Neuronal stem cell (in vitro differentiated cells): ENCODE measurements at regions not wholly inside any gene's neighbourhood (a gene's known extent, or its start where the extent isn't known, plus 50 kb on each side); places are given as distances from the start of the nearest gene placed in this dataset.

ENCODE experiments used
- DNase-seq: peaks from one replicate; pipeline ENCODE4 v3.0.0-alpha.2; 2013; ENCODE audit warnings: low spot score
- H2AFZ ChIP-seq: one replicate; pipeline ENCODE4 v1.6.1; 2013; ENCODE audit warnings: mild to moderate bottlenecking, low read length, inconsistent platforms
- H2AK5ac ChIP-seq: 2 replicates; pipeline ENCODE4 v1.6.1; 2013; ENCODE audit warnings: low read depth, mild to moderate bottlenecking, inconsistent platforms, low read length, moderate library complexity, mixed read lengths
- H2BK120ac ChIP-seq: 2 replicates; pipeline ENCODE4 v1.6.1; 2013; ENCODE audit warnings: low read depth, mild to moderate bottlenecking, inconsistent platforms, low read length, moderate library complexity, mixed read lengths
- H2BK12ac ChIP-seq: one replicate; pipeline ENCODE4 v1.6.1; 2013; ENCODE audit warnings: low read length, inconsistent platforms
- H2BK15ac ChIP-seq: 2 replicates; pipeline ENCODE4 v1.6.1; 2013; ENCODE audit warnings: mild to moderate bottlenecking, low read length, inconsistent platforms, mixed read lengths
- H2BK5ac ChIP-seq: one replicate; pipeline ENCODE4 v1.6.1; 2013; ENCODE audit warnings: inconsistent platforms, mild to moderate bottlenecking, low read length, moderate library complexity
- H3K14ac ChIP-seq: one replicate; pipeline ENCODE4 v1.6.1; 2013; ENCODE audit warnings: low read length, inconsistent platforms
- H3K18ac ChIP-seq: 2 replicates; pipeline ENCODE4 v1.6.1; 2013; ENCODE audit warnings: low read length, inconsistent platforms
- H3K23ac ChIP-seq: 2 replicates; pipeline ENCODE4 v1.6.1; 2013; ENCODE audit warnings: low read depth, mild to moderate bottlenecking, mixed read lengths, low read length, inconsistent platforms; ENCODE audit not compliant: poor library complexity
- H3K27ac ChIP-seq: replicated peaks from 3 replicates; pipeline ENCODE4 v1.5.1; 2013; ENCODE audit warnings: low read length, inconsistent platforms
- H3K27me3 ChIP-seq, 3 experiments: 2 replicates each; pipeline ENCODE4 v1.6.1; 2013; ENCODE audit warnings: low read length in 3 of 3, mild to moderate bottlenecking in 2 of 3, inconsistent platforms in 1 of 3, low read depth in 1 of 3, mixed read lengths in 1 of 3, moderate library complexity in 1 of 3; ENCODE audit not compliant: control insufficient read depth in 3 of 3, insufficient read depth in 3 of 3
- H3K36me3 ChIP-seq, 2 donors: replicated peaks in 1 of 2; 2 replicates each; pipeline ENCODE4 v1.6.1; 2013; ENCODE audit warnings: low read length in 2 of 2; ENCODE audit not compliant: control insufficient read depth in 2 of 2, insufficient read depth in 2 of 2
- H3K4ac ChIP-seq: 2 replicates; pipeline ENCODE4 v1.6.1; 2013; ENCODE audit warnings: inconsistent platforms, mild to moderate bottlenecking, low read length, moderate library complexity
- H3K4me1 ChIP-seq, 2 donors: 1 replicate in 1 of 2; 2 replicates in 1 of 2; pipeline ENCODE4 v1.6.1; 2013; ENCODE audit warnings: low read length in 2 of 2, low read depth in 1 of 2; ENCODE audit not compliant: control insufficient read depth in 2 of 2, insufficient read depth in 1 of 2
- H3K4me2 ChIP-seq: one replicate; pipeline ENCODE4 v1.6.1; 2013; ENCODE audit warnings: mild to moderate bottlenecking, low read length, inconsistent platforms; ENCODE audit not compliant: insufficient read depth, poor library complexity, severe bottlenecking
- H3K4me3 ChIP-seq, 2 donors: 2 replicates each; pipeline ENCODE4 v1.5.1; 2013; ENCODE audit warnings: low read length in 2 of 2, mild to moderate bottlenecking in 2 of 2, inconsistent platforms in 1 of 2, moderate library complexity in 1 of 2
- H3K79me1 ChIP-seq: one replicate; pipeline ENCODE4 v1.6.1; 2013; ENCODE audit warnings: low read depth, mild to moderate bottlenecking, inconsistent platforms, low read length, moderate library complexity
- H3K9ac ChIP-seq: one replicate; pipeline ENCODE4 v1.6.1; 2013; ENCODE audit warnings: mild to moderate bottlenecking, low read depth, low read length, inconsistent platforms; ENCODE audit not compliant: poor library complexity
- H3K9me3 ChIP-seq, 2 donors: replicated peaks in 1 of 2; 2 replicates each; pipeline versions ENCODE3 to v1.6.1; 2013; ENCODE audit warnings: low read length in 2 of 2, mild to moderate bottlenecking in 2 of 2, inconsistent platforms in 1 of 2, low read depth in 1 of 2, mixed read lengths in 1 of 2, moderate library complexity in 1 of 2; ENCODE audit not compliant: control insufficient read depth in 2 of 2, insufficient read depth in 1 of 2
- H4K8ac ChIP-seq: one replicate; pipeline ENCODE4 v1.6.1; 2013; ENCODE audit warnings: low read depth, mild to moderate bottlenecking, inconsistent platforms, low read length, moderate library complexity
- H4K91ac ChIP-seq: one replicate; pipeline ENCODE4 v1.6.1; 2013; ENCODE audit warnings: low read length, low read depth, mild to moderate bottlenecking, inconsistent platforms; ENCODE audit not compliant: poor library complexity
- WGBS, 2 donors: extraction: QIAGEN DNeasy Blood & Tissue Kit; methylation state at CpG; one replicate each; pipeline ENCODE4 v1.1.7; 2013; ENCODE audit warnings: missing lambda C conversion rate in 2 of 2, mixed read lengths in 1 of 2; ENCODE audit not compliant: insufficient read length in 2 of 2, insufficient replicate concordance in 1 of 2; ENCODE audit errors: extremely low coverage in 2 of 2; 5-methylcytosine and 5-hydroxymethylcytosine counted together

GRCh38 chr6:141321493-141322347, 811.0 kb upstream of the GJE1 start:
- Histone ChIP-seq H3K23ac (no peak overlapping the region), H3K18ac (no peak overlapping the region), H3K36me3 (no peaks in the 10 kb centered on the region), H3K27me3 (no peaks in the 10 kb centered on the region), H3K4ac (no peak overlapping the region), H3K4me2 (no peak overlapping the region), H2BK5ac (no peak overlapping the region), H3K4me3 (no peak overlapping the region), H2BK12ac (no peak overlapping the region), H2AFZ (peak overlapping the region; percentile 48), H3K4me1 (no peaks in the 10 kb centered on the region), H2AK5ac (no peak overlapping the region), H3K14ac (no peak overlapping the region), H3K9me3 (no peaks in the 10 kb centered on the region), H2BK120ac (no peak overlapping the region), H2BK15ac (no peak overlapping the region), H4K8ac (no peak overlapping the region), H3K27ac (no peak overlapping the region), H3K79me1 (no peaks in the 10 kb centered on the region), H4K91ac (no peak overlapping the region), H3K9ac (no peak overlapping the region)
- WGBS, 2 donors: no CpG with 5 or more reads among the region's 5 CpGs
- DNase-seq: no peak

- Histone ChIP-seq H3K18ac (no peak overlapping the region), H3K79me1 (no peaks in the 10 kb centered on the region), H3K36me3 (no peaks in the 10 kb centered on the region), H2AFZ (no peak overlapping the region), H3K4ac (no peak overlapping the region), H3K9me3 (no peaks in the 10 kb centered on the region), H3K27me3 (no peaks in the 10 kb centered on the region), H2BK15ac (no peak overlapping the region), H3K4me1 (peaks cover 0 to 4% of the 10 kb centered on the region in 2 donors), H3K27ac (no peak overlapping the region), H4K8ac (no peak overlapping the region), H3K23ac (no peak overlapping the region), H2BK5ac (no peak overlapping the region), H3K9ac (no peak overlapping the region), H3K14ac (no peak overlapping the region), H4K91ac (no peak overlapping the region), H2BK12ac (no peak overlapping the region), H3K4me3 (no peak overlapping the region), H3K4me2 (no peak overlapping the region), H2AK5ac (no peak overlapping the region), H2BK120ac (no peak overlapping the region)
- WGBS, 2 donors: no CpG with 5 or more reads among the region's 5 CpGs
- DNase-seq: no peak
These were observed 816.5 kb upstream of the GJE1 start for GRCh38 chr6:141316236-141316635.

- Histone ChIP-seq H2BK15ac (no peak overlapping the region), H3K27ac (no peak overlapping the region), H4K91ac (no peak overlapping the region), H3K14ac (no peak overlapping the region), H2BK12ac (no peak overlapping the region), H2BK5ac (no peak overlapping the region), H3K4ac (no peak overlapping the region), H4K8ac (no peak overlapping the region), H3K36me3 (no peaks in the 10 kb centered on the region), H2BK120ac (no peak overlapping the region), H3K9me3 (peaks cover 1 to 2% of the 10 kb centered on the region in 2 donors), H3K9ac (no peak overlapping the region), H3K4me1 (peaks cover 0 to 4% of the 10 kb centered on the region in 2 donors), H3K23ac (no peak overlapping the region), H3K4me2 (no peak overlapping the region), H3K18ac (no peak overlapping the region), H3K79me1 (no peaks in the 10 kb centered on the region), H2AFZ (peak overlapping the region; percentile 65), H3K4me3 (no peak overlapping the region), H3K27me3 (no peaks in the 10 kb centered on the region), H2AK5ac (no peak overlapping the region)
- WGBS, 2 donors: no CpG with 5 or more reads among the region's 1 CpG
- no peak for DNase-seq
These were observed 818.7 kb upstream of the GJE1 start for GRCh38 chr6:141313986-141314385.

- H2AFZ ChIP-seq: no peak overlapping the region
- no peak overlapping the region for H2BK120ac ChIP-seq
- no peak overlapping the region for H4K8ac ChIP-seq
- no peak overlapping the region for H3K27ac ChIP-seq
- no peak overlapping the region for H3K4ac ChIP-seq
- no peak overlapping the region for H4K91ac ChIP-seq
- H3K4me1 ChIP-seq: peaks cover 0 to 4% of the 10 kb centered on the region in 2 donors
- H3K4me3 ChIP-seq: no peak overlapping the region
- H3K79me1 ChIP-seq: no peaks in the 10 kb centered on the region
- no peak overlapping the region for H3K4me2 ChIP-seq
- no peak overlapping the region for H2BK5ac ChIP-seq
- DNase-seq: no peak
- H2BK15ac ChIP-seq: no peak overlapping the region
- H3K9me3 ChIP-seq: peaks cover 4% of the 10 kb centered on the region in 2 donors
- no peak overlapping the region for H3K9ac ChIP-seq
- no peak overlapping the region for H3K14ac ChIP-seq
- no peak overlapping the region for H3K23ac ChIP-seq
- H2BK12ac ChIP-seq: no peak overlapping the region
- no peaks in the 10 kb centered on the region for H3K36me3 ChIP-seq
- H2AK5ac ChIP-seq: no peak overlapping the region
- H3K27me3 ChIP-seq: no peaks in the 10 kb centered on the region
- H3K18ac ChIP-seq: no peak overlapping the region
These were observed 823.4 kb upstream of the GJE1 start for GRCh38 chr6:141309295-141309694.
